ENCODE measurements at regions not wholly inside any gene's neighbourhood (a gene's known extent, or its start where the extent isn't known, plus 50 kb on each side); places are given as distances from the start of the nearest gene placed in this dataset.

GRCh38 chr6:47423079-47423478 lies 54.5 kb upstream of the CD2AP start:
- TF ChIP-seq, protein P1, sequence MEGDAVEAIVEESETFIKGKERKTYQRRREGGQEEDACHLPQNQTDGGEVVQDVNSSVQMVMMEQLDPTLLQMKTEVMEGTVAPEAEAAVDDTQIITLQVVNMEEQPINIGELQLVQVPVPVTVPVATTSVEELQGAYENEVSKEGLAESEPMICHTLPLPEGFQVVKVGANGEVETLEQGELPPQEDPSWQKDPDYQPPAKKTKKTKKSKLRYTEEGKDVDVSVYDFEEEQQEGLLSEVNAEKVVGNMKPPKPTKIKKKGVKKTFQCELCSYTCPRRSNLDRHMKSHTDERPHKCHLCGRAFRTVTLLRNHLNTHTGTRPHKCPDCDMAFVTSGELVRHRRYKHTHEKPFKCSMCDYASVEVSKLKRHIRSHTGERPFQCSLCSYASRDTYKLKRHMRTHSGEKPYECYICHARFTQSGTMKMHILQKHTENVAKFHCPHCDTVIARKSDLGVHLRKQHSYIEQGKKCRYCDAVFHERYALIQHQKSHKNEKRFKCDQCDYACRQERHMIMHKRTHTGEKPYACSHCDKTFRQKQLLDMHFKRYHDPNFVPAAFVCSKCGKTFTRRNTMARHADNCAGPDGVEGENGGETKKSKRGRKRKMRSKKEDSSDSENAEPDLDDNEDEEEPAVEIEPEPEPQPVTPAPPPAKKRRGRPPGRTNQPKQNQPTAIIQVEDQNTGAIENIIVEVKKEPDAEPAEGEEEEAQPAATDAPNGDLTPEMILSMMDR (conservative IDR thresholded peaks at IDR 0.05; ENCODE audit: low read length) = no peak
- TF ChIP-seq EZH2phosphoT487 (IDR thresholded peaks at IDR 0.05; ENCODE audit: borderline replicate concordance, low read depth, low read length) = no peak

Data from OCI-LY7 (cell line).